ENCODE measurements at regions not wholly inside any gene's neighbourhood (a gene's known extent, or its start where the extent isn't known, plus 50 kb on each side); places are given as distances from the start of the nearest gene placed in this dataset.

- peaks cover 39% of the 10 kb centered on the region for H3K27me3 Mint-ChIP-seq (ENCODE audit: low read depth, unreplicated experiment)
- TF ChIP-seq EZH2 (IDR thresholded peaks at IDR 0.05; ENCODE audit: insufficient read depth, low read length) (no peak), CTCF (IDR thresholded peaks at IDR 0.05; ENCODE audit: insufficient read depth, low read depth, low read length) (no peak)
- H3K4me3 ChIP-seq (ENCODE audit: insufficient read depth, low read depth, low read length), result no peak overlapping the region
- H3K4me1 ChIP-seq (ENCODE audit: insufficient read depth, low read length), result no peaks in the 10 kb centered on the region
- H3K9me3 ChIP-seq (ENCODE audit: insufficient read depth, low read depth, low read length), result peaks cover 9% of the 10 kb centered on the region
- no peak overlapping the region for H3K9ac ChIP-seq (ENCODE audit: low read length)
- no peak overlapping the region for H3K27ac Mint-ChIP-seq (ENCODE audit: unreplicated experiment)
- H4K20me1 ChIP-seq (ENCODE audit: insufficient read depth, low read length), result no peaks in the 10 kb centered on the region
- no peak overlapping the region for H3K27ac ChIP-seq (ENCODE audit: low read depth, low read length)
- no peak overlapping the region for H3K4me3 Mint-ChIP-seq (ENCODE audit: unreplicated experiment)
- H3K36me3 ChIP-seq (ENCODE audit: insufficient read depth, low read length), result no peaks in the 10 kb centered on the region
- H3K9me3 Mint-ChIP-seq (ENCODE audit: unreplicated experiment), result peaks cover 14% of the 10 kb centered on the region
- no peaks in the 10 kb centered on the region for H3K79me2 ChIP-seq (ENCODE audit: insufficient read depth, low read length)
- H3K4me2 ChIP-seq (ENCODE audit: low read length), result no peak overlapping the region
- no peak overlapping the region for H2AFZ ChIP-seq (ENCODE audit: low read depth, low read length)
- H3K27me3 ChIP-seq (ENCODE audit: insufficient read depth, low read length), result no peaks in the 10 kb centered on the region
- H3K4me1 Mint-ChIP-seq (ENCODE audit: low read depth, unreplicated experiment), result no peaks in the 10 kb centered on the region
- DNase-seq (ENCODE audit: low read depth), result no peak
- FAIRE-seq, result no peak
- H3K36me3 Mint-ChIP-seq (ENCODE audit: low read depth, unreplicated experiment), result peaks cover 4% of the 10 kb centered on the region
These were observed 75.0 kb upstream of the FCN1 start for GRCh38 chr9:134992755-134993124.

GRCh38 chr9:134993416-134993815 lies 75.7 kb upstream of the FCN1 start:
- H3K27ac Mint-ChIP-seq (ENCODE audit: unreplicated experiment), result no peak overlapping the region
- no peak overlapping the region for H3K4me2 ChIP-seq (ENCODE audit: low read length)
- DNase-seq (ENCODE audit: low read depth) (no peak), FAIRE-seq (no peak)
- H3K27me3 Mint-ChIP-seq (ENCODE audit: low read depth, unreplicated experiment), result peaks cover 43% of the 10 kb centered on the region
- no peak overlapping the region for H3K9ac ChIP-seq (ENCODE audit: low read length)
- no peaks in the 10 kb centered on the region for H3K36me3 ChIP-seq (ENCODE audit: insufficient read depth, low read length)
- H3K9me3 Mint-ChIP-seq (ENCODE audit: unreplicated experiment), result peaks cover 20% of the 10 kb centered on the region
- H4K20me1 ChIP-seq (ENCODE audit: insufficient read depth, low read length), result no peaks in the 10 kb centered on the region
- H3K4me1 Mint-ChIP-seq (ENCODE audit: low read depth, unreplicated experiment), result no peaks in the 10 kb centered on the region
- TF ChIP-seq EZH2 (IDR thresholded peaks at IDR 0.05; ENCODE audit: insufficient read depth, low read length) (no peak), CTCF (IDR thresholded peaks at IDR 0.05; ENCODE audit: insufficient read depth, low read depth, low read length) (no peak)
- H3K4me3 ChIP-seq (ENCODE audit: insufficient read depth, low read depth, low read length), result no peak overlapping the region
- no peak overlapping the region for H3K4me3 Mint-ChIP-seq (ENCODE audit: unreplicated experiment)
- no peak overlapping the region for H2AFZ ChIP-seq (ENCODE audit: low read depth, low read length)
- H3K36me3 Mint-ChIP-seq (ENCODE audit: low read depth, unreplicated experiment), result peaks cover 4% of the 10 kb centered on the region
- H3K9me3 ChIP-seq (ENCODE audit: insufficient read depth, low read depth, low read length), result peaks cover 12% of the 10 kb centered on the region
- H3K4me1 ChIP-seq (ENCODE audit: insufficient read depth, low read length), result no peaks in the 10 kb centered on the region
- no peaks in the 10 kb centered on the region for H3K27me3 ChIP-seq (ENCODE audit: insufficient read depth, low read length)
- H3K79me2 ChIP-seq (ENCODE audit: insufficient read depth, low read length), result no peaks in the 10 kb centered on the region
- H3K27ac ChIP-seq (ENCODE audit: low read depth, low read length), result no peak overlapping the region

GRCh38 chr9:134993996-134994720 lies 76.4 kb upstream of the FCN1 start:
- Histone ChIP-seq H3K4me3 (ENCODE audit: insufficient read depth, low read depth, low read length) (no peak overlapping the region), H4K20me1 (ENCODE audit: insufficient read depth, low read length) (no peaks in the 10 kb centered on the region), H3K27me3 (ENCODE audit: insufficient read depth, low read length) (no peaks in the 10 kb centered on the region), H3K4me1 (ENCODE audit: insufficient read depth, low read length) (no peaks in the 10 kb centered on the region), H3K9ac (ENCODE audit: low read length) (no peak overlapping the region), H3K27ac (ENCODE audit: low read depth, low read length) (no peak overlapping the region), H3K4me2 (ENCODE audit: low read length) (no peak overlapping the region), H3K36me3 (ENCODE audit: insufficient read depth, low read length) (no peaks in the 10 kb centered on the region), H2AFZ (ENCODE audit: low read depth, low read length) (no peak overlapping the region), H3K9me3 (ENCODE audit: insufficient read depth, low read depth, low read length) (peaks cover 12% of the 10 kb centered on the region), H3K79me2 (ENCODE audit: insufficient read depth, low read length) (no peaks in the 10 kb centered on the region)
- Mint-ChIP-seq H3K36me3 (ENCODE audit: low read depth, unreplicated experiment) (peaks cover 4% of the 10 kb centered on the region), H3K27ac (ENCODE audit: unreplicated experiment) (no peak overlapping the region), H3K9me3 (ENCODE audit: unreplicated experiment) (peaks cover 23% of the 10 kb centered on the region), H3K27me3 (ENCODE audit: low read depth, unreplicated experiment) (peaks cover 42% of the 10 kb centered on the region), H3K4me1 (ENCODE audit: low read depth, unreplicated experiment) (no peaks in the 10 kb centered on the region), H3K4me3 (ENCODE audit: unreplicated experiment) (no peak overlapping the region)
- FAIRE-seq, result no peak
- TF ChIP-seq EZH2 (IDR thresholded peaks at IDR 0.05; ENCODE audit: insufficient read depth, low read length) (no peak), CTCF (IDR thresholded peaks at IDR 0.05; ENCODE audit: insufficient read depth, low read depth, low read length) (no peak)
- DNase-seq (ENCODE audit: low read depth), result no peak
